Brain pericyte (primary cell): ENCODE measurements at regions not wholly inside any gene's neighbourhood (a gene's known extent, or its start where the extent isn't known, plus 50 kb on each side); places are given as distances from the start of the nearest gene placed in this dataset.
A peak's percentile ranks its signal among the peaks of the same experiment; 100 is the strongest.
"Not testable (repeated sequence)": the region's sequence is repeated elsewhere in the genome, so short reads cannot be mapped to it uniquely, and the experiment has no call there.

Experiments
- DNase-seq: peaks from one replicate; pipeline ENCODE4 v3.0.0-alpha.2; 2012; ENCODE audit warnings: low read depth, low spot score

GRCh38 chr2:51921076-51921475 is 889.1 kb upstream of the NRXN1 start:
- no peak for DNase-seq

- DNase-seq: no peak
Measured at GRCh38 chr2:51920509-51920908, 888.6 kb upstream of the NRXN1 start.

- peak; percentile 3 for DNase-seq
Measured at GRCh38 chr2:51919395-51919794, 887.5 kb upstream of the NRXN1 start.

- no peak for DNase-seq
Measured at GRCh38 chr2:51918113-51918512, 886.2 kb upstream of the NRXN1 start.

GRCh38 chr2:51903728-51904127 is 871.8 kb upstream of the NRXN1 start:
- no peak for DNase-seq

- DNase-seq: no peak
Measured at GRCh38 chr2:51899643-51900042, 867.7 kb upstream of the NRXN1 start.

- DNase-seq: not testable (repeated sequence)
Measured at GRCh38 chr2:51894584-51894983, 862.7 kb upstream of the NRXN1 start.

GRCh38 chr2:51888120-51888519 is 856.2 kb upstream of the NRXN1 start:
- DNase-seq: no peak

GRCh38 chr2:51881673-51882072 is 849.7 kb upstream of the NRXN1 start:
- no peak for DNase-seq

GRCh38 chr2:51880153-51880552 is 848.2 kb upstream of the NRXN1 start:
- no peak for DNase-seq

- no peak for DNase-seq
Measured at GRCh38 chr2:51866361-51866760, 834.4 kb upstream of the NRXN1 start.

GRCh38 chr2:51859260-51859659 is 827.3 kb upstream of the NRXN1 start:
- no peak for DNase-seq

- no peak for DNase-seq
Measured at GRCh38 chr2:51855683-51856082, 823.8 kb upstream of the NRXN1 start.

- no peak for DNase-seq
Measured at GRCh38 chr2:51846796-51847195, 814.9 kb upstream of the NRXN1 start.

- DNase-seq: no peak
Measured at GRCh38 chr2:51846018-51846417, 814.1 kb upstream of the NRXN1 start.

GRCh38 chr2:51844596-51844995 is 812.7 kb upstream of the NRXN1 start:
- DNase-seq: no peak

- no peak for DNase-seq
Measured at GRCh38 chr2:51829477-51829876, 797.5 kb upstream of the NRXN1 start.

- DNase-seq: no peak
Measured at GRCh38 chr2:51825823-51826222, 793.9 kb upstream of the NRXN1 start.

GRCh38 chr2:51813247-51813646 is 781.3 kb upstream of the NRXN1 start:
- DNase-seq: no peak

GRCh38 chr2:51812138-51812866 is 780.4 kb upstream of the NRXN1 start:
- no peak for DNase-seq

- no peak for DNase-seq
Measured at GRCh38 chr2:51810197-51810596, 778.3 kb upstream of the NRXN1 start.

- DNase-seq: no peak
Measured at GRCh38 chr2:51807229-51807628, 775.3 kb upstream of the NRXN1 start.

- no peak for DNase-seq
Measured at GRCh38 chr2:51795248-51795888, 763.4 kb upstream of the NRXN1 start.
